MM.1S (cell line): ENCODE measurements at regions not wholly inside any gene's neighbourhood (a gene's known extent, or its start where the extent isn't known, plus 50 kb on each side); places are given as distances from the start of the nearest gene placed in this dataset.

ENCODE experiments used
- CTCF ChIP-seq: fragments of 300-600 bp; sonication (generic); IDR thresholded peaks from 2 replicates; pipeline ENCODE4 v1.5.1; 2016; ENCODE audit warnings: antibody characterized with exemption, low read length, mixed read lengths
- EZH2 ChIP-seq: fragments of 300-600 bp; sonication (generic); optimal IDR thresholded peaks from 2 replicates; pipeline ENCODE3; 2017; ENCODE audit warnings: low read depth, mild to moderate bottlenecking, antibody characterized with exemption, low read length, mixed read lengths
- EZH2phosphoT487 ChIP-seq: fragments of 300-600 bp; sonication (generic); IDR thresholded peaks from 2 replicates; pipeline ENCODE4 v1.6.1; 2018; ENCODE audit warnings: antibody characterized with exemption, low read length

- TF ChIP-seq CTCF, result no peak
- no peak for TF ChIP-seq EZH2
- no peak for TF ChIP-seq EZH2phosphoT487
These were observed 1939.7 kb downstream of the TP53TG3F start for GRCh38 chr16:35399133-35399532.
